H9 (cell line): ENCODE measurements at regions not wholly inside any gene's neighbourhood (a gene's known extent, or its start where the extent isn't known, plus 50 kb on each side); places are given as distances from the start of the nearest gene placed in this dataset.

Experiments
- DNase-seq: peaks from one replicate; pipeline ENCODE4 v3.0.0-alpha.2; 2017
- H2AFZ ChIP-seq: one replicate; pipeline ENCODE4 v1.6.1; 2013; ENCODE audit warnings: mild to moderate bottlenecking, low read length, control low read depth, moderate library complexity
- H2AK5ac ChIP-seq: 2 replicates; pipeline ENCODE4 v1.6.1; 2013; ENCODE audit warnings: low read length, control low read depth, mixed read lengths; ENCODE audit not compliant: insufficient read length
- H2BK120ac ChIP-seq: one replicate; pipeline ENCODE4 v1.6.1; 2013; ENCODE audit warnings: low read depth, mild to moderate bottlenecking, low read length, control low read depth, inconsistent platforms; ENCODE audit not compliant: poor library complexity, severe bottlenecking
- H2BK12ac ChIP-seq: 2 replicates; pipeline ENCODE4 v1.6.1; 2013; ENCODE audit warnings: low read length, control low read depth, mixed read lengths, low read depth; ENCODE audit not compliant: insufficient read length
- H2BK15ac ChIP-seq: 2 replicates; pipeline ENCODE4 v1.6.1; 2013; ENCODE audit warnings: low read depth, low read length, control low read depth
- H2BK20ac ChIP-seq: one replicate; pipeline ENCODE4 v1.6.1; 2013; ENCODE audit warnings: low read depth, mild to moderate bottlenecking, low read length, control low read depth, inconsistent platforms; ENCODE audit not compliant: poor library complexity, severe bottlenecking
- H2BK5ac ChIP-seq: 2 replicates; pipeline ENCODE4 v1.6.1; 2013; ENCODE audit warnings: low read length, control low read depth, mixed read lengths; ENCODE audit not compliant: insufficient read length
- H3K14ac ChIP-seq: 2 replicates; pipeline ENCODE4 v1.6.1; 2013; ENCODE audit warnings: low read length, control low read depth; ENCODE audit not compliant: insufficient read depth
- H3K18ac ChIP-seq: 2 replicates; pipeline ENCODE4 v1.6.1; 2013; ENCODE audit warnings: low read depth, mild to moderate bottlenecking, mixed read lengths, low read length, control low read depth; ENCODE audit not compliant: insufficient read length
- H3K23ac ChIP-seq: 2 replicates; pipeline ENCODE4 v1.6.1; 2013; ENCODE audit warnings: low read length, control low read depth, mixed read lengths, low read depth; ENCODE audit not compliant: insufficient read length
- H3K23me2 ChIP-seq: 2 replicates; pipeline ENCODE4 v1.6.1; 2013; ENCODE audit warnings: low read depth, mild to moderate bottlenecking, mixed read lengths, low read length, control low read depth; ENCODE audit not compliant: insufficient read length, poor library complexity, severe bottlenecking
- H3K27ac ChIP-seq: 2 replicates; pipeline ENCODE4 v1.5.1; 2013; ENCODE audit warnings: low read length, control low read depth, mixed read lengths, low read depth; ENCODE audit not compliant: insufficient read length
- H3K27me3 ChIP-seq: 2 replicates; pipeline ENCODE4 v1.6.1; 2013; ENCODE audit warnings: low read length, control low read depth, inconsistent platforms; ENCODE audit not compliant: insufficient read depth
- H3K4ac ChIP-seq: 2 replicates; pipeline ENCODE4 v1.6.1; 2013; ENCODE audit warnings: low read depth, mild to moderate bottlenecking, control low read depth, inconsistent platforms, low read length, moderate library complexity
- H3K4me1 ChIP-seq: 2 replicates; pipeline ENCODE4 v1.6.1; 2013; ENCODE audit warnings: low read length, control low read depth, inconsistent platforms; ENCODE audit not compliant: insufficient read depth
- H3K4me2 ChIP-seq: 2 replicates; pipeline ENCODE4 v1.6.1; 2013; ENCODE audit warnings: low read length, control low read depth, mixed read lengths; ENCODE audit not compliant: insufficient read length, insufficient read depth
- H3K56ac ChIP-seq: 2 replicates; pipeline ENCODE4 v1.6.1; 2013; ENCODE audit warnings: low read depth, mild to moderate bottlenecking, mixed read lengths, low read length, control low read depth; ENCODE audit not compliant: insufficient read length
- H3K79me1 ChIP-seq: 2 replicates; pipeline ENCODE4 v1.6.1; 2013; ENCODE audit warnings: low read depth, mild to moderate bottlenecking, moderate library complexity, low read length, control low read depth, inconsistent platforms; ENCODE audit not compliant: insufficient read depth, poor library complexity, severe bottlenecking
- H3K79me2 ChIP-seq: 2 replicates; pipeline ENCODE4 v1.6.1; 2013; ENCODE audit warnings: low read length, control low read depth, inconsistent platforms; ENCODE audit not compliant: insufficient read depth
- H3K9ac ChIP-seq: 2 replicates; pipeline ENCODE4 v1.6.1; 2013; ENCODE audit warnings: low read length, control low read depth, mixed read lengths; ENCODE audit not compliant: insufficient read length; ENCODE audit errors: extremely low read depth
- H3K9me3 ChIP-seq: one replicate; pipeline ENCODE4 v1.6.1; 2013; ENCODE audit warnings: low read depth, low read length, inconsistent platforms; ENCODE audit not compliant: control insufficient read depth
- H3T11ph ChIP-seq: one replicate; pipeline ENCODE4 v1.6.1; 2013; ENCODE audit warnings: mild to moderate bottlenecking, low read length, control low read depth, inconsistent platforms
- H4K20me1 ChIP-seq: one replicate; pipeline ENCODE4 v1.6.1; 2013; ENCODE audit not compliant: control insufficient read depth, insufficient read length, insufficient read depth
- H4K5ac ChIP-seq: 2 replicates; pipeline ENCODE4 v1.6.1; 2013; ENCODE audit warnings: low read depth, mild to moderate bottlenecking, mixed read lengths, low read length, control low read depth; ENCODE audit not compliant: insufficient read length
- H4K8ac ChIP-seq: replicated peaks from 2 replicates; pipeline ENCODE4 v1.6.1; 2013; ENCODE audit warnings: low read length, control low read depth, mixed read lengths, low read depth; ENCODE audit not compliant: insufficient read length
- H4K91ac ChIP-seq: 2 replicates; pipeline ENCODE4 v1.6.1; 2013; ENCODE audit warnings: low read depth, mild to moderate bottlenecking, moderate library complexity, mixed read lengths, low read length, control low read depth; ENCODE audit not compliant: insufficient read length
- H3K27ac Mint-ChIP-seq, 3 experiments: 2 replicates in 2 of 3; 3 replicates in 1 of 3; pipeline ENCODE4 v1.8.0; 2020 to 2021; ENCODE audit warnings: mixed read lengths in 3 of 3, mild to moderate bottlenecking in 1 of 3, moderate library complexity in 1 of 3
- H3K27me3 Mint-ChIP-seq: 2 replicates; pipeline ENCODE4 v1.8.0; 2021; ENCODE audit warnings: low read depth, mild to moderate bottlenecking, moderate library complexity, mixed read lengths
- H3K36me3 Mint-ChIP-seq, 3 experiments: 2 replicates in 2 of 3; 3 replicates in 1 of 3; pipeline ENCODE4 v1.8.0; 2020 to 2021; ENCODE audit warnings: low read depth in 3 of 3, mixed read lengths in 3 of 3; ENCODE audit not compliant: insufficient read depth in 1 of 3
- H3K4me1 Mint-ChIP-seq, 2 experiments: 2 replicates each; pipeline ENCODE4 v1.8.0; 2020; ENCODE audit warnings: mixed read lengths in 2 of 2
- H3K4me3 Mint-ChIP-seq, 2 experiments: 2 replicates in 1 of 2; 3 replicates in 1 of 2; pipeline ENCODE4 v1.8.0; 2020 to 2021; ENCODE audit warnings: mild to moderate bottlenecking in 2 of 2, mixed read lengths in 2 of 2, moderate library complexity in 1 of 2
- H3K9me3 Mint-ChIP-seq, 2 experiments: 2 replicates in 1 of 2; 3 replicates in 1 of 2; pipeline ENCODE4 v1.8.0; 2020; ENCODE audit warnings: mild to moderate bottlenecking in 2 of 2, mixed read lengths in 2 of 2, moderate library complexity in 1 of 2
- WGBS: extraction: QIAGEN DNeasy Blood & Tissue Kit; methylation state at CpG from one replicate; pipeline ENCODE4 v1.1.7; 2013; ENCODE audit warnings: missing lambda C conversion rate, low lambda C conversion rate, mixed read lengths; ENCODE audit not compliant: insufficient read length; ENCODE audit errors: extremely low coverage; 5-methylcytosine and 5-hydroxymethylcytosine counted together
- TF ChIP-seq, protein P1 (sequence below): fragments of 200-600 bp; sonication (generic); conservative IDR thresholded peaks from 3 replicates; pipeline ENCODE4 v1.8.0; 2021; ENCODE audit warnings: antibody characterized with exemption, mild to moderate bottlenecking

GRCh38 chr4:130545596-130545995 is 1449.6 kb downstream of the C4orf33 start:
- no peak overlapping the region for H4K8ac ChIP-seq
- no peak overlapping the region for H3K27ac ChIP-seq
- DNase-seq = no peak
- H3T11ph ChIP-seq = no peak overlapping the region
- H2BK120ac ChIP-seq = no peak overlapping the region
- no peak overlapping the region for H2BK5ac ChIP-seq
- H3K9me3 ChIP-seq = no peaks in the 10 kb centered on the region
- H3K14ac ChIP-seq = no peak overlapping the region
- no peak overlapping the region for H2AK5ac ChIP-seq
- H3K36me3 Mint-ChIP-seq = no peaks in the 10 kb centered on the region
- H3K4me1 Mint-ChIP-seq = no peaks in the 10 kb centered on the region
- H3K9me3 Mint-ChIP-seq = no peaks in the 10 kb centered on the region; a peak in 2 of 5 replicates
- no peak overlapping the region for H3K18ac ChIP-seq
- H2BK12ac ChIP-seq = no peak overlapping the region
- no peak overlapping the region for H3K9ac ChIP-seq
- H4K20me1 ChIP-seq = no peaks in the 10 kb centered on the region
- H3K4me1 ChIP-seq = no peaks in the 10 kb centered on the region
- no peaks in the 10 kb centered on the region for H3K79me1 ChIP-seq
- H3K27ac Mint-ChIP-seq = no peak overlapping the region
- H4K91ac ChIP-seq = no peak overlapping the region
- H2BK15ac ChIP-seq = no peak overlapping the region
- no peaks in the 10 kb centered on the region for H3K27me3 Mint-ChIP-seq
- H3K56ac ChIP-seq = no peak overlapping the region
- H3K4ac ChIP-seq = no peak overlapping the region
- TF ChIP-seq, protein P1, sequence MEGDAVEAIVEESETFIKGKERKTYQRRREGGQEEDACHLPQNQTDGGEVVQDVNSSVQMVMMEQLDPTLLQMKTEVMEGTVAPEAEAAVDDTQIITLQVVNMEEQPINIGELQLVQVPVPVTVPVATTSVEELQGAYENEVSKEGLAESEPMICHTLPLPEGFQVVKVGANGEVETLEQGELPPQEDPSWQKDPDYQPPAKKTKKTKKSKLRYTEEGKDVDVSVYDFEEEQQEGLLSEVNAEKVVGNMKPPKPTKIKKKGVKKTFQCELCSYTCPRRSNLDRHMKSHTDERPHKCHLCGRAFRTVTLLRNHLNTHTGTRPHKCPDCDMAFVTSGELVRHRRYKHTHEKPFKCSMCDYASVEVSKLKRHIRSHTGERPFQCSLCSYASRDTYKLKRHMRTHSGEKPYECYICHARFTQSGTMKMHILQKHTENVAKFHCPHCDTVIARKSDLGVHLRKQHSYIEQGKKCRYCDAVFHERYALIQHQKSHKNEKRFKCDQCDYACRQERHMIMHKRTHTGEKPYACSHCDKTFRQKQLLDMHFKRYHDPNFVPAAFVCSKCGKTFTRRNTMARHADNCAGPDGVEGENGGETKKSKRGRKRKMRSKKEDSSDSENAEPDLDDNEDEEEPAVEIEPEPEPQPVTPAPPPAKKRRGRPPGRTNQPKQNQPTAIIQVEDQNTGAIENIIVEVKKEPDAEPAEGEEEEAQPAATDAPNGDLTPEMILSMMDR = no peak
- no peak overlapping the region for H2AFZ ChIP-seq
- H3K23ac ChIP-seq = no peak overlapping the region
- no peak overlapping the region for H4K5ac ChIP-seq
- H2BK20ac ChIP-seq = no peak overlapping the region
- no peaks in the 10 kb centered on the region for H3K23me2 ChIP-seq
- no peak overlapping the region for H3K4me3 Mint-ChIP-seq
- H3K4me2 ChIP-seq = no peak overlapping the region
- H3K27me3 ChIP-seq = no peaks in the 10 kb centered on the region
- WGBS = no CpG with 5 or more reads among the region's 2 CpGs
- H3K79me2 ChIP-seq = no peaks in the 10 kb centered on the region
